ENCODE measurements at regions not wholly inside any gene's neighbourhood (a gene's known extent, or its start where the extent isn't known, plus 50 kb on each side); places are given as distances from the start of the nearest gene placed in this dataset.
"Not testable (repeated sequence)": the region's sequence is repeated elsewhere in the genome, so short reads cannot be mapped to it uniquely, and the experiment has no call there.

GRCh38 chr2:22175003-22175402 is 1051.2 kb downstream of the TDRD15 start:
- no peak for DNase-seq

- DNase-seq = no peak
Observed at GRCh38 chr2:22185251-22185650, 1061.5 kb downstream of the TDRD15 start.

- DNase-seq = not testable (repeated sequence)
Observed at GRCh38 chr2:22186261-22186828, 1062.6 kb downstream of the TDRD15 start.

- no peak for DNase-seq
Observed at GRCh38 chr2:22189893-22190480, 1066.2 kb downstream of the TDRD15 start.

- DNase-seq = no peak
Observed at GRCh38 chr2:22194218-22194617, 1070.5 kb downstream of the TDRD15 start.

- no peak for DNase-seq
Observed at GRCh38 chr2:22196806-22197205, 1073.0 kb downstream of the TDRD15 start.

- DNase-seq = no peak
Observed at GRCh38 chr2:22198381-22199283, 1074.9 kb downstream of the TDRD15 start.

- no peak for DNase-seq
Observed at GRCh38 chr2:22199994-22200393, 1076.2 kb downstream of the TDRD15 start.

GRCh38 chr2:22209545-22209944 is 1085.8 kb downstream of the TDRD15 start:
- no peak for DNase-seq

GRCh38 chr2:22213237-22213636 is 1089.5 kb downstream of the TDRD15 start:
- no peak for DNase-seq

GRCh38 chr2:22215517-22215916 is 1091.7 kb downstream of the TDRD15 start:
- DNase-seq = no peak

- DNase-seq = no peak
Observed at GRCh38 chr2:22217881-22218280, 1094.1 kb downstream of the TDRD15 start.

- DNase-seq = no peak
Observed at GRCh38 chr2:22221006-22221405, 1097.2 kb downstream of the TDRD15 start.

GRCh38 chr2:22238967-22239366 is 1115.2 kb downstream of the TDRD15 start:
- no peak for DNase-seq

- DNase-seq = no peak
Observed at GRCh38 chr2:22247466-22247865, 1123.7 kb downstream of the TDRD15 start.

- DNase-seq = no peak
Observed at GRCh38 chr2:22248851-22249250, 1125.1 kb downstream of the TDRD15 start.

- no peak for DNase-seq
Observed at GRCh38 chr2:22253171-22253570, 1129.4 kb downstream of the TDRD15 start.

GRCh38 chr2:22261165-22261564 is 1123.8 kb upstream of the KLHL29 start:
- DNase-seq = no peak

GRCh38 chr2:22270341-22270740 is 1114.6 kb upstream of the KLHL29 start:
- DNase-seq = no peak

- DNase-seq = peak; percentile 21
Observed at GRCh38 chr2:22273853-22274252, 1111.1 kb upstream of the KLHL29 start.

GRCh38 chr2:22274661-22275060 is 1110.3 kb upstream of the KLHL29 start:
- no peak for DNase-seq

- DNase-seq = peak; percentile 6
Observed at GRCh38 chr2:22276696-22277095, 1108.3 kb upstream of the KLHL29 start.

- DNase-seq = no peak
Observed at GRCh38 chr2:22279541-22279940, 1105.4 kb upstream of the KLHL29 start.

- peak; percentile 35 for DNase-seq
Observed at GRCh38 chr2:22281033-22281432, 1103.9 kb upstream of the KLHL29 start.
